Nephron (organoid): ENCODE measurements at regions not wholly inside any gene's neighbourhood (a gene's known extent, or its start where the extent isn't known, plus 50 kb on each side); places are given as distances from the start of the nearest gene placed in this dataset.

Experiments
- H3K27ac Mint-ChIP-seq, 3 experiments: 2 replicates each; pipeline ENCODE4 v1.8.0; 2020; ENCODE audit warnings: mixed read lengths in 3 of 3, mild to moderate bottlenecking in 2 of 3, moderate library complexity in 1 of 3
- H3K27me3 Mint-ChIP-seq: 2 replicates; pipeline ENCODE4 v1.8.0; 2021; ENCODE audit warnings: low read depth, mild to moderate bottlenecking, moderate library complexity, mixed read lengths
- H3K36me3 Mint-ChIP-seq: 2 replicates; pipeline ENCODE4 v1.8.0; 2020; ENCODE audit warnings: low read depth, mixed read lengths
- H3K4me1 Mint-ChIP-seq: 2 replicates; pipeline ENCODE4 v1.8.0; 2020; ENCODE audit warnings: mixed read lengths
- H3K4me3 Mint-ChIP-seq, 3 experiments: 2 replicates each; pipeline ENCODE4 v1.8.0; 2020; ENCODE audit warnings: mild to moderate bottlenecking in 3 of 3, mixed read lengths in 3 of 3, moderate library complexity in 2 of 3
- H3K9me3 Mint-ChIP-seq: 2 replicates; pipeline ENCODE4 v1.8.0; 2020; ENCODE audit warnings: mixed read lengths
- TF ChIP-seq, protein P1 (sequence below), 3 experiments: fragments of 200-600 bp; sonication (generic); IDR thresholded peaks; one replicate each; pipeline ENCODE4 v1.5.0; 2021; ENCODE audit warnings: antibody characterized with exemption in 3 of 3; ENCODE audit not compliant: unreplicated experiment in 3 of 3

DNA sequence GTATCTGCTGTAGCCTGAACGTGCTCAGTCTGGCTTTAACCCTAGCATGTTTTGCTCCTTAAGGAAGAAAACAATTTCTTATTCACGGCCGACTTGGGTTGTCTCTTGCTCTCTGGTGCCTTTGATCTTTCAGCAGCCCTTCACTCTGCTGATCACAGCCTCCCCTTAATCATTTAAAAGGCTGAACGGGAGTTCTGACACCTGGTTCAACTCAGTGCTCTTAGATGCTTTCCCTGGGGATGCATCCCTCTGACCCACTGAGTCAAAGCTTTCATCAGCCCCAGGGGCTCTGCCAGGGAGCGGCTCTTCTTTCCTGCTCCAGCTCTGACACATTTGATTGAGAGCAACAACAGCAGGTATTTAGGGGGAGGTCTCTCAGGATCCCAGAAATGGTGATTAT is 79.0 kb upstream of the FYN start:
- H3K27me3 Mint-ChIP-seq: no peaks in the 10 kb centered on the region
- H3K27ac Mint-ChIP-seq: peak overlapping the region; percentile 71 to 95 (median 88)
- H3K36me3 Mint-ChIP-seq: no peaks in the 10 kb centered on the region
- TF ChIP-seq, protein P1, sequence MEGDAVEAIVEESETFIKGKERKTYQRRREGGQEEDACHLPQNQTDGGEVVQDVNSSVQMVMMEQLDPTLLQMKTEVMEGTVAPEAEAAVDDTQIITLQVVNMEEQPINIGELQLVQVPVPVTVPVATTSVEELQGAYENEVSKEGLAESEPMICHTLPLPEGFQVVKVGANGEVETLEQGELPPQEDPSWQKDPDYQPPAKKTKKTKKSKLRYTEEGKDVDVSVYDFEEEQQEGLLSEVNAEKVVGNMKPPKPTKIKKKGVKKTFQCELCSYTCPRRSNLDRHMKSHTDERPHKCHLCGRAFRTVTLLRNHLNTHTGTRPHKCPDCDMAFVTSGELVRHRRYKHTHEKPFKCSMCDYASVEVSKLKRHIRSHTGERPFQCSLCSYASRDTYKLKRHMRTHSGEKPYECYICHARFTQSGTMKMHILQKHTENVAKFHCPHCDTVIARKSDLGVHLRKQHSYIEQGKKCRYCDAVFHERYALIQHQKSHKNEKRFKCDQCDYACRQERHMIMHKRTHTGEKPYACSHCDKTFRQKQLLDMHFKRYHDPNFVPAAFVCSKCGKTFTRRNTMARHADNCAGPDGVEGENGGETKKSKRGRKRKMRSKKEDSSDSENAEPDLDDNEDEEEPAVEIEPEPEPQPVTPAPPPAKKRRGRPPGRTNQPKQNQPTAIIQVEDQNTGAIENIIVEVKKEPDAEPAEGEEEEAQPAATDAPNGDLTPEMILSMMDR (IDR thresholded peaks at IDR 0.05; ENCODE audit: unreplicated experiment in 3 of 3): no peak
- peaks cover 48% of the 10 kb centered on the region for H3K4me1 Mint-ChIP-seq
- no peaks in the 10 kb centered on the region for H3K9me3 Mint-ChIP-seq
- H3K4me3 Mint-ChIP-seq: peak overlapping the region in 1 of 3 experiments; percentile 29

DNA sequence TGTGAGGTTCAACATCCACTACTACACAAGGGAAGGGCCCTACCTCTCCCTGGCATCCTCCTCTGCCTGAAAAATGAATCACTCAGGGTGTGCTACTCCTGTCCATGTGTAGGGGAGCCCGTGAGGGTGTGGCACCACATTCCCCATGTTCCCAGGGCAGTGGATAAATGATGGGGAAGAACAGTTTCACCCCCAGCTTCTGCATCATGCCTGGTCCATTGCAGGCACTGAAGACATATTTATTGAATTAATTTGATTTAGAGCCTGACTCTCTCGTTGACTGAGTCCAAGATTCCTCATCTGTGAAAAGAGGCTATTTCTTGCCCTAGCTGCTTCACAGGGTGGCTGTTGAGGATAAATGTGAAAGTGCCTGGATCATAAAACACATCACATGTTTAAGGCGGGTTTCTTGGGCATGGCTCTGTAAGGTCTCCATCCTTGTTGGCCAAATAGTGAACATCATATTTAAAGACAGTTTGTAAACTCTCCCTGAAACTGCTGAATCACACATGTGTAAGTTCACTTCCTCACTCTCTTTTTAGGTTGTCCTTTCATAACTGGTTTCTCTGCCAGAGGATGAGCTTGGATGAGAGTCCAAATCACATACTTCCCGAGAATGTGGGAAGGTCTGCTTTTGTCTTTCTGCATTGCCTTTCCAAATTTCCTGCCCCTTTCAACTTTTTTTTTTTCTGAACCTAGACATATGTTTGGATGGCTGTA is 79.7 kb upstream of the FYN start:
- Mint-ChIP-seq H3K27me3 (no peaks in the 10 kb centered on the region), H3K9me3 (no peaks in the 10 kb centered on the region), H3K4me1 (peaks cover 48% of the 10 kb centered on the region), H3K36me3 (no peaks in the 10 kb centered on the region), H3K27ac (peak overlapping the region; percentile 71 to 95 (median 88)), H3K4me3 (peak overlapping the region in 2 of 3 experiments; percentile 5 to 29)
- TF ChIP-seq, protein P1 (IDR thresholded peaks at IDR 0.05; ENCODE audit: unreplicated experiment in 3 of 3): no peak

- Mint-ChIP-seq H3K36me3 (no peaks in the 10 kb centered on the region), H3K27me3 (peaks cover 6% of the 10 kb centered on the region), H3K4me1 (peaks cover 43% of the 10 kb centered on the region), H3K27ac (no peak overlapping the region), H3K9me3 (no peaks in the 10 kb centered on the region), H3K4me3 (no peak overlapping the region)
- TF ChIP-seq, protein P1 (IDR thresholded peaks at IDR 0.05; ENCODE audit: unreplicated experiment in 3 of 3): no peak
Observed at GRCh38 chr6:111956098-111956497, 82.8 kb upstream of the FYN start.

- TF ChIP-seq, protein P1 (IDR thresholded peaks at IDR 0.05; ENCODE audit: unreplicated experiment in 3 of 3): no peak
- no peak overlapping the region for H3K27ac Mint-ChIP-seq
- peaks cover 6% of the 10 kb centered on the region for H3K27me3 Mint-ChIP-seq
Observed at GRCh38 chr6:111957623-111958315, 84.5 kb upstream of the FYN start.

GRCh38 chr6:111958534-111958933 is 85.3 kb upstream of the FYN start:
- H3K27me3 Mint-ChIP-seq: peaks cover 6% of the 10 kb centered on the region
- peaks cover 2% of the 10 kb centered on the region for H3K9me3 Mint-ChIP-seq
- peak overlapping the region in 2 of 3 experiments; percentile 18 to 36 for H3K27ac Mint-ChIP-seq
- H3K36me3 Mint-ChIP-seq: no peaks in the 10 kb centered on the region
- peaks cover 19% of the 10 kb centered on the region for H3K4me1 Mint-ChIP-seq
- H3K4me3 Mint-ChIP-seq: no peak overlapping the region
- TF ChIP-seq, protein P1 (IDR thresholded peaks at IDR 0.05; ENCODE audit: unreplicated experiment in 3 of 3): no peak

More at GRCh38 chr6:111957623-111958315, 84.5 kb upstream of the FYN start:
- Mint-ChIP-seq H3K4me3 (no peak overlapping the region), H3K4me1 (peaks cover 26% of the 10 kb centered on the region), H3K9me3 (peaks cover 2% of the 10 kb centered on the region), H3K36me3 (no peaks in the 10 kb centered on the region)
